ENCODE measurements at regions not wholly inside any gene's neighbourhood (a gene's known extent, or its start where the extent isn't known, plus 50 kb on each side); places are given as distances from the start of the nearest gene placed in this dataset.

DNA sequence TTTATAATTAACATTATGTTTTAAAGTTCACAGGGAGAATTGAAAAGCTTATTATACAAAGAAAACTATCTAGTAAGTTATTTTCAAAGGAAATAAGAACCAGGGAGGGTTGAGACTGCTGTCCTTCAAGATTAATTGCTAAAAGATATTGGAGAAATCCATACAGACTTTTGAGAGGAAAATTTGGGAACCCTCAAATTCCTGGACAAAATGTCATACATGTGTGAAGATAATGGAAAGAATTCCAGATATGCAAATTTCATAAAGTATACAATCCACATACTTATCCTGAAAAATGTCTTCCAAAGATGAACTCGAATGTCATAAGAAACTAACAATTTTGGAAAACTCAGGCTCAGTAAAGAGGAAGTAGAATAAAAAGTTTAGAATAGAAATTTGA, 213.8 kb downstream of the HS3ST3A1 start:
- H3K27me3 ChIP-seq (replicated peaks; ENCODE audit: control insufficient read depth, insufficient read depth, low read length) = no peaks in the 10 kb centered on the region
- H3K36me3 ChIP-seq (ENCODE audit: control insufficient read depth, insufficient read depth, low read length) = no peaks in the 10 kb centered on the region
- Mint-ChIP-seq H3K4me1 (ENCODE audit: low read depth, unreplicated experiment) (no peaks in the 10 kb centered on the region), H3K4me3 (ENCODE audit: unreplicated experiment) (no peak overlapping the region), H3K9me3 (ENCODE audit: unreplicated experiment) (no peaks in the 10 kb centered on the region), H3K27ac (ENCODE audit: unreplicated experiment) (no peak overlapping the region), H3K27me3 (ENCODE audit: insufficient read depth, unreplicated experiment) (no peaks in the 10 kb centered on the region), H3K36me3 (ENCODE audit: insufficient read depth, unreplicated experiment) (no peaks in the 10 kb centered on the region)
- ChIA-PET CTCF (no interaction called here), POLR2A (no interaction called here)
- no peaks in the 10 kb centered on the region for H3K4me1 ChIP-seq
- H3K4me3 ChIP-seq (ENCODE audit: low read depth, low read length) = no peak overlapping the region
- no TSS peak for BruUV-seq (replicated peaks)
- intact Hi-C loops (cut with micrococcal nuclease; ENCODE audit: unreplicated experiment) = no loop called here
- no peak for DNase-seq
- TF ChIP-seq, protein P1, sequence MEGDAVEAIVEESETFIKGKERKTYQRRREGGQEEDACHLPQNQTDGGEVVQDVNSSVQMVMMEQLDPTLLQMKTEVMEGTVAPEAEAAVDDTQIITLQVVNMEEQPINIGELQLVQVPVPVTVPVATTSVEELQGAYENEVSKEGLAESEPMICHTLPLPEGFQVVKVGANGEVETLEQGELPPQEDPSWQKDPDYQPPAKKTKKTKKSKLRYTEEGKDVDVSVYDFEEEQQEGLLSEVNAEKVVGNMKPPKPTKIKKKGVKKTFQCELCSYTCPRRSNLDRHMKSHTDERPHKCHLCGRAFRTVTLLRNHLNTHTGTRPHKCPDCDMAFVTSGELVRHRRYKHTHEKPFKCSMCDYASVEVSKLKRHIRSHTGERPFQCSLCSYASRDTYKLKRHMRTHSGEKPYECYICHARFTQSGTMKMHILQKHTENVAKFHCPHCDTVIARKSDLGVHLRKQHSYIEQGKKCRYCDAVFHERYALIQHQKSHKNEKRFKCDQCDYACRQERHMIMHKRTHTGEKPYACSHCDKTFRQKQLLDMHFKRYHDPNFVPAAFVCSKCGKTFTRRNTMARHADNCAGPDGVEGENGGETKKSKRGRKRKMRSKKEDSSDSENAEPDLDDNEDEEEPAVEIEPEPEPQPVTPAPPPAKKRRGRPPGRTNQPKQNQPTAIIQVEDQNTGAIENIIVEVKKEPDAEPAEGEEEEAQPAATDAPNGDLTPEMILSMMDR (IDR thresholded peaks at IDR 0.05; ENCODE audit: insufficient read depth in 1 of 2, low read depth in 1 of 2, low read length in 1 of 2, severe bottlenecking in 1 of 2, unreplicated experiment in 1 of 2) = no peak
- no peaks in the 10 kb centered on the region for H3K9me3 ChIP-seq

- no peaks in the 10 kb centered on the region for H3K36me3 Mint-ChIP-seq (ENCODE audit: insufficient read depth, unreplicated experiment)
These were observed 214.5 kb downstream of the HS3ST3A1 start for GRCh38 chr17:13387236-13387635.

GRCh38 chr17:13385481-13385911, 216.2 kb downstream of the HS3ST3A1 start:
- H3K27me3 Mint-ChIP-seq (ENCODE audit: insufficient read depth, unreplicated experiment) = no peaks in the 10 kb centered on the region
- no peaks in the 10 kb centered on the region for H3K36me3 Mint-ChIP-seq (ENCODE audit: insufficient read depth, unreplicated experiment)
- Histone ChIP-seq H3K27me3 (replicated peaks; ENCODE audit: control insufficient read depth, insufficient read depth, low read length) (no peaks in the 10 kb centered on the region), H3K4me1 (no peaks in the 10 kb centered on the region), H3K9me3 (no peaks in the 10 kb centered on the region), H3K36me3 (ENCODE audit: control insufficient read depth, insufficient read depth, low read length) (no peaks in the 10 kb centered on the region), H3K4me3 (ENCODE audit: low read depth, low read length) (no peak overlapping the region)
- no peaks in the 10 kb centered on the region for H3K4me1 Mint-ChIP-seq (ENCODE audit: low read depth, unreplicated experiment)
- H3K4me3 Mint-ChIP-seq (ENCODE audit: unreplicated experiment) = no peak overlapping the region
- CTCF ChIA-PET = no interaction called here
- no peak for DNase-seq
- H3K9me3 Mint-ChIP-seq (ENCODE audit: unreplicated experiment) = no peaks in the 10 kb centered on the region
- H3K27ac Mint-ChIP-seq (ENCODE audit: unreplicated experiment) = no peak overlapping the region
- TF ChIP-seq, protein P1 (IDR thresholded peaks at IDR 0.05; ENCODE audit: insufficient read depth in 1 of 2, low read depth in 1 of 2, low read length in 1 of 2, severe bottlenecking in 1 of 2, unreplicated experiment in 1 of 2) = no peak
- intact Hi-C loops (cut with micrococcal nuclease; ENCODE audit: unreplicated experiment) = no loop called here
- POLR2A ChIA-PET = interaction anchor here (0.5 kb wide), 1 partner anchor 24 kb away, joined by 7 read pairs; no protein-coding TSS in a partner anchor
- no TSS peak for BruUV-seq (replicated peaks)

More at GRCh38 chr17:13387236-13387635, 214.5 kb downstream of the HS3ST3A1 start:
- no peaks in the 10 kb centered on the region for H3K9me3 ChIP-seq
- H3K4me3 ChIP-seq (ENCODE audit: low read depth, low read length) = no peak overlapping the region
- ChIA-PET CTCF (no interaction called here), POLR2A (no interaction called here)
- intact Hi-C loops (cut with micrococcal nuclease; ENCODE audit: unreplicated experiment) = no loop called here
- no peak for DNase-seq
- no peak overlapping the region for H3K4me3 Mint-ChIP-seq (ENCODE audit: unreplicated experiment)
- H3K4me1 Mint-ChIP-seq (ENCODE audit: low read depth, unreplicated experiment) = no peaks in the 10 kb centered on the region
- no peaks in the 10 kb centered on the region for H3K27me3 Mint-ChIP-seq (ENCODE audit: insufficient read depth, unreplicated experiment)
- TF ChIP-seq, protein P1 (IDR thresholded peaks at IDR 0.05; ENCODE audit: insufficient read depth in 1 of 2, low read depth in 1 of 2, low read length in 1 of 2, severe bottlenecking in 1 of 2, unreplicated experiment in 1 of 2) = no peak
- H3K9me3 Mint-ChIP-seq (ENCODE audit: unreplicated experiment) = no peaks in the 10 kb centered on the region
- no peaks in the 10 kb centered on the region for H3K27me3 ChIP-seq (replicated peaks; ENCODE audit: control insufficient read depth, insufficient read depth, low read length)
- no peaks in the 10 kb centered on the region for H3K36me3 ChIP-seq (ENCODE audit: control insufficient read depth, insufficient read depth, low read length)
- H3K4me1 ChIP-seq = no peaks in the 10 kb centered on the region
- no peak overlapping the region for H3K27ac Mint-ChIP-seq (ENCODE audit: unreplicated experiment)
- no TSS peak for BruUV-seq (replicated peaks)
